ENCODE measurements at regions not wholly inside any gene's neighbourhood (a gene's known extent, or its start where the extent isn't known, plus 50 kb on each side); places are given as distances from the start of the nearest gene placed in this dataset.

DNA sequence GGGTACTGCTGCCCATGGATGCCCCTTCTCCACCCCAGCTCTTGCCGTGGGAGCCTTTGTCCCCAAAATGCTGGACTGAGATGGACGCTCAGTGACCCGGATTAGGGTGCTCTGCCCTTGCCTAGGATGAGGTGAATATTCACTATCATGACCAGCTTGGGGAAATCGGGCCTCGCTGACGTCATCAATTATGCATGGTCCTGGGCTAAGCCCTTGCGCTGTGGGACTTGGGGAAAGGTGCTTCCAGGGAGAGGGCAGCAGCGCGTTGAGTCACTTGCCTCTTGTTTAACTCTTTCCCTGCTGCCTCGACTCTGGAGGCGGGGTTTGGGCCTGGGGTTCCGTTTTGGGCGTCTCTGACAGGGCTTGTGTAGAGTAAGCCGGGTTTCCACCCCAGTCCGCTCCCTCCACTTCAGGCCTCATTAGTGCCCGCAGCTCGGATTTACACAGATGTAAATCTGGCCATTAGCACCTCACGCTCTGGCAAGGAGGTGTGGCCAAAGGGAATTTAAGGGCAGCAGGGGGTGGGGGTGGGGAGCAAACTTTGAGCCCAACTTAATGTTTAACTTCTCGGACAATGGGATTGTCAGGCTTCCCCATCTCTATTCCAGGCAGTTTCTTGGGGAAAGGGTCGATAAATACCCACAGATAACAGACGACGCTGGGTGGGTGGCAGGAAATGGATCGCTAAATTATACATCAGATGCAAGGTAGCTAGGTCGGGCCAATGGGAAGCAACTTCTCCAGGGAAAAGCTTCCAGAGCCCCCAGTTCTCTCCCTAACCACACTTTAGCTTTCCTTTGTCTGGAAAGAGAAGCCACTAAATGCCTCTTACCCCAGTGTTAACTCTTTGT is 51.3 kb upstream of the TCF7L2 start:
- H3K4me3 ChIP-seq (ENCODE audit: low read depth, low read length) = peak overlapping the region; percentile 49
- peak; percentile 66 for DNase-seq (ENCODE audit: low read depth)
- no peak for TF ChIP-seq CTCF (conservative IDR thresholded peaks at IDR 0.05; ENCODE audit: low read depth, low read length)

DNA sequence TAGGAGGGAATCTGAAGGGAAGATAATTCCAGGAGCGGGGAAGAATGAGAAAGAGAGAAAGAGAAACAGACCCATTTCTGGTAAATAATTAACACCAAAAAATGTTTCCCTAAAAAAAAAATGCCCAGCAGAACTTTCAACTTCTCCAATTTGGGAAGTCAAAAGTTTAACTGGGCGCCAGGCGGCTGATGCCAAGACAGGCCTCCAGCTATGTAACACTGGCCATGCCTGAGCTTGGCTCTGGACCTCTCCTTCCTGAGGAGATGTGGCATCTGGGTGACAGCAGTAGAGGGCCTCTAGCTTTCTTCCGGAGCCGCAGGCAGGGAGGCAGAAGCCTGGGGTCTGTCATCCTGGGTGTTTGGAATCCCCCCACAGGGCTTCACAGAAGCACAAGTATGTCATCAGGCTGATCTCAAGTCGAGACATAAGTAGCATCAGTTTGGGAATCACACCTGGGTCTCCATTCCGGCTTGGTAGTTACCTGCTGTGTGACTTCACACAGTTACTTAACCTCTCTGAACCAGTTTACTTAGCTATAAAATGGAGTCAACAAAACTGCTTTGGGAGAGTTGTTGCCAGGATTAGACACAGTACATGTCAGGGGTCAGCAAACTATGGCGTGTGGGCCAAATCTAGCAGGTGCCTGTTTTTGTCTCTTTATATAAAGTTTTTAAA is 50.5 kb upstream of the TCF7L2 start:
- DNase-seq (ENCODE audit: low read depth) = no peak
- H3K4me3 ChIP-seq (ENCODE audit: low read depth, low read length) = peak overlapping the region; percentile 49
- TF ChIP-seq CTCF (conservative IDR thresholded peaks at IDR 0.05; ENCODE audit: low read depth, low read length) = no peak

Measured in epithelial cell of proximal tubule (primary cell).